Stomach (tissue), 8 donors: ENCODE measurements at regions not wholly inside any gene's neighbourhood (a gene's known extent, or its start where the extent isn't known, plus 50 kb on each side); places are given as distances from the start of the nearest gene placed in this dataset.
A peak's percentile ranks its signal among the peaks of the same experiment; 100 is the strongest.

Source experiments
- DNase-seq, 2 donors: peaks; one replicate each; pipeline versions ENCODE4 v3.0.0 to v3.0.0-alpha.2; 2013 to 2019
- H3K27ac ChIP-seq, 5 donors: fragments of 200-600 bp in 4 of 5; sonication (generic) in 4 of 5; one replicate each; pipeline ENCODE4 v1.5.1; 2013 to 2019; ENCODE audit warnings: mild to moderate bottlenecking in 1 of 5, moderate library complexity in 1 of 5
- H3K27me3 ChIP-seq, 3 donors: fragments of 200-600 bp; sonication (generic); one replicate each; pipeline ENCODE4 v1.5.1; 2017 to 2019; ENCODE audit warnings: mixed run types in 1 of 3
- H3K36me3 ChIP-seq, 4 donors: fragments of 200-600 bp; sonication (generic); 1 replicate in 3 of 4; 2 replicates in 1 of 4; pipeline ENCODE4 v1.5.1; 2016 to 2019
- H3K4me1 ChIP-seq, 4 donors: fragments of 200-600 bp; sonication (generic); one replicate each; pipeline ENCODE4 v1.5.1; 2016 to 2019
- H3K4me3 ChIP-seq, 4 donors: fragments of 200-600 bp; sonication (generic) in 3 of 4; one replicate each; pipeline ENCODE4 v1.5.1; 2016 to 2019; ENCODE audit warnings: mild to moderate bottlenecking in 1 of 4
- H3K9me3 ChIP-seq, 4 donors: fragments of 200-600 bp; sonication (generic); one replicate each; pipeline ENCODE4 v1.5.1; 2016 to 2019
- EP300 ChIP-seq: sonication (generic); formaldehyde crosslinking; IDR thresholded peaks from one replicate; pipeline ENCODE4 v1.6.1; 2017; ENCODE audit warnings: antibody characterized with exemption
- POLR2A ChIP-seq, 4 donors: fragments of 450-650 bp; IDR thresholded peaks; one replicate each; pipeline ENCODE4 v1.6.1; 2016; ENCODE audit warnings: antibody characterized with exemption in 4 of 4, control low read depth in 2 of 4, mild to moderate bottlenecking in 1 of 4, moderate library complexity in 1 of 4
- POLR2AphosphoS5 ChIP-seq, 3 donors: sonication (generic); formaldehyde crosslinking; IDR thresholded peaks; one replicate each; pipeline ENCODE4 v1.6.1; 2016; ENCODE audit warnings: antibody characterized with exemption in 3 of 3
- WGBS, 5 donors: extraction: QIAGEN DNeasy Blood & Tissue Kit in 3 of 5; methylation state at CpG; one replicate each; pipeline versions ENCODE4 v1.1.5 to v1.1.7; 2013 to 2018; 5-methylcytosine and 5-hydroxymethylcytosine counted together
- intact Hi-C: fragments of 100-400 bp; cut with DNase I; formaldehyde crosslinking; loops from one replicate; pipeline ENCODE4 v1.15.1; 2023; ENCODE audit warnings: low total_unique reads
- TF ChIP-seq, protein P1 (sequence below), 7 experiments: fragments of 450-650 bp in 4 of 7; fragments of 200-600 bp in 3 of 7; sonication (generic) in 3 of 7; IDR thresholded peaks; one replicate each; pipeline ENCODE4 v1.5.1; 2016 to 2019; ENCODE audit warnings: antibody characterized with exemption in 7 of 7, control low read depth in 2 of 7, mild to moderate bottlenecking in 1 of 7
- donor health status: healthy with polysubstance abuse.
- donor health status: Bipolar disorder and iron deficiency.
- donor health status: healthy.

DNA sequence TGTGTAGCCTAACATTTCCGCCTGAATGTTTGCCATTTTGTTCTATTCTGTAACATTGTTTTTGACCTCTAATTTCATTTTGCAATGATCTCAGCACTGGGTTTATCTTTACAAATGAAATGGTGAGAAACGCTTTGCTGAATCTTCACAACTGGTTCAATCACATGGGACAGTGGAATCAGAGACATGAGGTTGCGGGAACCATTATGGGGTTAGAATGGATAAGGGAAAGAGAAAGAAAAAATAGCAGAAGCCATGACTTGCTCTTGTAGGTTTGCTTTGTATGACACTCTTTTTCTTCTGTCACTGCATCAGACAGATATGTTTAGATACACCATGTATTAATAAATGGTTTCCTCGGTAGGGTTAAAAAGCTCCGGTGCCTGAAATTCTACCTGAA is 114.3 kb upstream of the PELI1 start:
- Histone ChIP-seq H3K36me3 (no peaks in the 10 kb centered on the region), H3K4me3 (no peak overlapping the region), H3K9me3 (no peaks in the 10 kb centered on the region), H3K27me3 (no peaks in the 10 kb centered on the region), H3K4me1 (peaks cover 0 to 21% (median 0%) of the 10 kb centered on the region in 4 donors), H3K27ac (no peak overlapping the region)
- DNase-seq: no peak
- intact Hi-C loops: no loop called here
- TF ChIP-seq, protein P1, sequence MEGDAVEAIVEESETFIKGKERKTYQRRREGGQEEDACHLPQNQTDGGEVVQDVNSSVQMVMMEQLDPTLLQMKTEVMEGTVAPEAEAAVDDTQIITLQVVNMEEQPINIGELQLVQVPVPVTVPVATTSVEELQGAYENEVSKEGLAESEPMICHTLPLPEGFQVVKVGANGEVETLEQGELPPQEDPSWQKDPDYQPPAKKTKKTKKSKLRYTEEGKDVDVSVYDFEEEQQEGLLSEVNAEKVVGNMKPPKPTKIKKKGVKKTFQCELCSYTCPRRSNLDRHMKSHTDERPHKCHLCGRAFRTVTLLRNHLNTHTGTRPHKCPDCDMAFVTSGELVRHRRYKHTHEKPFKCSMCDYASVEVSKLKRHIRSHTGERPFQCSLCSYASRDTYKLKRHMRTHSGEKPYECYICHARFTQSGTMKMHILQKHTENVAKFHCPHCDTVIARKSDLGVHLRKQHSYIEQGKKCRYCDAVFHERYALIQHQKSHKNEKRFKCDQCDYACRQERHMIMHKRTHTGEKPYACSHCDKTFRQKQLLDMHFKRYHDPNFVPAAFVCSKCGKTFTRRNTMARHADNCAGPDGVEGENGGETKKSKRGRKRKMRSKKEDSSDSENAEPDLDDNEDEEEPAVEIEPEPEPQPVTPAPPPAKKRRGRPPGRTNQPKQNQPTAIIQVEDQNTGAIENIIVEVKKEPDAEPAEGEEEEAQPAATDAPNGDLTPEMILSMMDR (IDR thresholded peaks at IDR 0.05): no peak
- TF ChIP-seq POLR2A (IDR thresholded peaks at IDR 0.05) (no peak), EP300 (no peak), POLR2AphosphoS5 (IDR thresholded peaks at IDR 0.05) (no peak)
- WGBS, 5 donors: 96 to 98% (median 97%) methylated on average over 5 of the region's 5 CpGs

DNA sequence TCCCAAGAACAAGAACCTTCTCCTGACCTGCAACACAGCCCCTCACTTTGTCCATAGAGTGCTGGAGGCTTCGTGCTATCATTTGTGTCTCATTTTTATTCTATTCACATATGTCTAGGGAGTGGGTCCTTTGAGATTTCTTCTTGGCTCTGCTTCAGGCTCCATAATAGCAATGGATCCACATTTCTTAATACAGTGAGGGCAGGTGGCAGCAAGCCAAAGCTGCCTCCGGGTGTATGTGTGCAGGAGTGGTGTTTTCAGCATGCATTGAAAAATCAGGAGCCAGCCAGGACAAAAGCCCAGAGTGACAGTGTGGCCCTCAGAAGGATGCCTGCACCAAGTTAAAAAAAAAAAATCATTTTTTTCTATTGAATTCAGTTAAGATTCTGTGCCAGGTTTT is 115.1 kb upstream of the PELI1 start:
- DNase-seq: peak in 1 of 2 donors; percentile 61
- TF ChIP-seq, protein P1 (IDR thresholded peaks at IDR 0.05): no peak
- TF ChIP-seq EP300: no peak
- no peak for TF ChIP-seq POLR2A (IDR thresholded peaks at IDR 0.05)
- no peak for TF ChIP-seq POLR2AphosphoS5 (IDR thresholded peaks at IDR 0.05)
- WGBS, 5 donors: 37 to 50% (median 46%) methylated on average over 2 of the region's 2 CpGs
- Histone ChIP-seq H3K4me3 (no peak overlapping the region), H3K27ac (peak overlapping the region in 1 of 5 donors; percentile 67), H3K9me3 (no peaks in the 10 kb centered on the region), H3K36me3 (no peaks in the 10 kb centered on the region), H3K4me1 (peaks cover 0 to 21% (median 0%) of the 10 kb centered on the region in 4 donors), H3K27me3 (no peaks in the 10 kb centered on the region)
- intact Hi-C loops: no loop called here

DNA sequence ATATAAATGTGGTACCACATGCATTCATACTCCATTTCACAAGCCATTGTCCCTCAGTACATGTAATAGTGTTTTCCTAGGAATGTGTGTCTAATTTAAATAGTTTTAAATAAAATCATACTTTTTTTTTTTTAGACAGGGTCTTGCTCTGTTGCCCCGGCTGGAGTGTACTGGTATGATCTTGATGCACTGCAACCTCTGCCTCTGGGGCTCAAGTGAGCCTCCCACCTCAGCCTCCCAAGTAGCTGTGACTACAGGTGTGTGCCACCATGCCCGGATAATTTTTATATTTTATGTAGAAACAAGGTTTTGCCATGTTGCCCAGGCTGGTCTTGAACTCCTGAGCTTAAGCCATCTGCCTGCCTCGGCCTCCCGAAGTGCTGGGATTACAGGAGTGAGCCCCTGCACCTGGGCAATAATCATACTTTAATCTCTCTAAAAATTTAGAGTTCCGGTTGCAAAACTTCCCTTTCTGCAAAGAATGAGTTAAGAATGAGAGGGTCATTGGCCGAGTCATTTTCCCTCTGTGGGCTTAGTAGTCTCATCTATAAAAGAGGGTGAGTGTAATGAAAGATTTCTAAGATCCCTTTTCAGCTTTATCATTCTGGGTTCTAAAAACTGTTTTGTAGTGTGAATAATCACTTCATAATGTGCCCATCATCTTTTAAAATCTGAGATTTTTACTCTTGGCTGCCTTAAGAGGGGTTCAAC is 116.0 kb upstream of the PELI1 start:
- 83 to 93% (median 91%) methylated on average over 6 of the region's 6 CpGs for WGBS, 5 donors
- H3K9me3 ChIP-seq: no peaks in the 10 kb centered on the region
- no peak overlapping the region for H3K4me3 ChIP-seq
- TF ChIP-seq, protein P1 (IDR thresholded peaks at IDR 0.05): no peak
- no peak for TF ChIP-seq EP300
- TF ChIP-seq POLR2AphosphoS5 (IDR thresholded peaks at IDR 0.05): no peak
- no peak for TF ChIP-seq POLR2A (IDR thresholded peaks at IDR 0.05)
- no peak for DNase-seq
- H3K27me3 ChIP-seq: no peaks in the 10 kb centered on the region
- H3K36me3 ChIP-seq: no peaks in the 10 kb centered on the region
- H3K27ac ChIP-seq: peak overlapping the region in 4 of 5 donors; percentile 50 to 71 (median 62)
- peaks cover 0 to 21% (median 0%) of the 10 kb centered on the region in 4 donors for H3K4me1 ChIP-seq
- intact Hi-C loops: no loop called here

DNA sequence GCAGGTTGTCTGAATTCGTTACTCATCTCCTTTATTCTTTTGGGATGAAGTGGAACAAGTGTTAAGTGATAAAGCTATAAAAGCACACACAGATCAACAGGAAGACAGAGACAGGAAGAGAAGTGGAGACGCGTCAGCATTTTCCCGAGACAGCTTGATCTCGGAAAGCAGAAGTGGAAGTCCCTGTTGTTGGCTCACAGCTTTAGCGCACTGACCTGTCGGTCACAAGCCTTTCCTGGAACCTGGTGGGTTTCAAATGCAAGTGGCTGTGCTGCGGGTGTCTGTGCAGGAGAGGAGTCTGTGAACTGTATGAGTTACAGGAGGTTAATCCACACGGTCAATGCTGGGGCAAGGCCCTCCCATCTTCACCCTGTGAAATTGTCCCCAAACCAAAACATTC is 116.6 kb upstream of the PELI1 start:
- Histone ChIP-seq H3K27me3 (no peaks in the 10 kb centered on the region), H3K9me3 (no peaks in the 10 kb centered on the region), H3K4me3 (no peak overlapping the region), H3K4me1 (peaks cover 0 to 21% (median 0%) of the 10 kb centered on the region in 4 donors), H3K27ac (peak overlapping the region; percentile 3 to 71 (median 56)), H3K36me3 (no peaks in the 10 kb centered on the region)
- DNase-seq: peak; percentile 48 to 76
- WGBS, 5 donors: 41 to 75% (median 65%) methylated on average over 9 of the region's 9 CpGs
- TF ChIP-seq EP300 (no peak), POLR2AphosphoS5 (IDR thresholded peaks at IDR 0.05) (peak in 2 of 3 donors; percentile 26 to 37)
- TF ChIP-seq, protein P1 (IDR thresholded peaks at IDR 0.05): no peak
- intact Hi-C loops: no loop called here
